Umbilical cord (tissue), 1 donor: ENCODE measurements at regions not wholly inside any gene's neighbourhood (a gene's known extent, or its start where the extent isn't known, plus 50 kb on each side); places are given as distances from the start of the nearest gene placed in this dataset.

ENCODE experiments used
- DNase-seq: peaks from one replicate; pipeline ENCODE4 v3.0.0-alpha.2; 2015; ENCODE audit warnings: low spot score

DNA sequence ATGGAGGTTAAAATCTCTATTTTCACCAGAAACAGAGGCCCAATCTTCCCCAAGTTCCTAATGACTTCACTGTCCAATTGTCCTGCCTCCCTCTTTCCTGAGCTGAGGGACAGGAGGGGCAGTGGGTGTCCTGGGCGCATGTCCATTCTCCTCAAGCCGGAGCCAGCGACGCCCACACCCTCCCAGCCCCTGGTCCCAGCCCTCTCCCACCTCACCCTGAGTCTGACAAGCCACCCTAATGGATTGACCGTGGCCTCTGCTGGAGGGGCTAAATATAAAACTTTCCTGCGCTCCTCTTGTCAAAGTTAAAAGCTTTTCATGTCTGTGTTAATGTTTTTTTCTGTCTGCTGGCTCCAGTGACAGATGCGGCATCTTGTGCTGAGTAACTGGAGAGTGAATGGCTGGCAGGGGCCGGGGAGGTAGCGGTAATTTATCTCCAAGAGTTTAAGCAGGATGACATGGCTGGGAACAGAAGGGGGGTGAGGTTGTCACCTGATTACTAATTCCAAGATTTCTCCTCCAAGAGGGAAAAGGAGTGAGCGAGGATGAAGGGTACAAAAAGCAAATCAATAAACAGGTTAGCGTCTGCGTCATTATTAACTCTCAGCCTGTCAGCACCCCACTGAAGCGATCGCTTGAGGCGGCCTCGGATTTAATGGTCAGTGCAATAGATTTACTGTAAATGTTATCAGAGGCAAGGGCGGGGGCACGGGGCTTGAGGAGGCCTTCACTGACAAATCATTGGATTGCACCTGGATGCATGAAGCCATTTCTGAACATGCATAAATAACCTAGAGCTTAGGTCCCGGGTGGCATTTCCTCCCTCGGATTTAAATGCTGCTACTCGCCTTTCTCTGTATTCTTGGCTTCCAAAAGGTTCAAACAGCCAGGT is 118.1 kb upstream of the MAFB start:
- DNase-seq, result no peak

DNA sequence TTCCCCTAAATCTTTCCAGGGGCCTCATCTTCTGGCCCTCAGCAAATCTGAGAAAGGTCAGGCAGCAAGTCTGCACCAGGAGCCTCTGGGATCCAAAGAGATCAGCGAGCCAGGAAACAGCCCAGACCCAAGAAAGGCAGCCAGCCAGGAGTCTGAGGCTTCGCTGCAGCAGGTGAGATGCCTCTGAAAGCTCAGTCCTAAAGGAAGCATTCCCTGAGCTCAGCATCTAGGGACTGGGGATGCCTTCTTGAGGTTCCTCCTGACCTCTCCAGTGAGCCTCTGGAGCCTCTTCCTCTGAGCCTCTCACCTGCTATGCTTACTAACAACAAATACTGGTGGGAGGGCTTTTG is 118.8 kb upstream of the MAFB start:
- DNase-seq, result no peak

DNA sequence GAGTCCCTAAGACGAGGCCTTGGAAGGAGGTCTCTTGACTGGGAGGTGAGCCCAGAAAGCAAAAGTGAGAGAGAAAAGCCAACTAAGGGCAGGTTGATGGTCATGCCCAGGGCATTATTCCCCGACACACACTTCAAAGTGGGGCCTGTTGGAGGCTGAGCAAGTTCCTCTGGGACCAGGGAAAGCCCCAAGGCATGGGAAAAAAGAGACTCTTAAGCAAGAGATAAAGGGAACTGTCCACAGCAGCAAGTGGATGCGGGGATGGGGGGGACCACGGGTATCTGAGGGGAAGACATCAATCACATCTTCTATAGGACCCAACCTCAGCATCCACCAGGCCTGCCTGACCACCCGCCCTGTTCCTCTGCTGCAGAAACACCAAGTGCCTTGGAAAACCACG is 119.9 kb upstream of the MAFB start:
- no peak for DNase-seq

DNA sequence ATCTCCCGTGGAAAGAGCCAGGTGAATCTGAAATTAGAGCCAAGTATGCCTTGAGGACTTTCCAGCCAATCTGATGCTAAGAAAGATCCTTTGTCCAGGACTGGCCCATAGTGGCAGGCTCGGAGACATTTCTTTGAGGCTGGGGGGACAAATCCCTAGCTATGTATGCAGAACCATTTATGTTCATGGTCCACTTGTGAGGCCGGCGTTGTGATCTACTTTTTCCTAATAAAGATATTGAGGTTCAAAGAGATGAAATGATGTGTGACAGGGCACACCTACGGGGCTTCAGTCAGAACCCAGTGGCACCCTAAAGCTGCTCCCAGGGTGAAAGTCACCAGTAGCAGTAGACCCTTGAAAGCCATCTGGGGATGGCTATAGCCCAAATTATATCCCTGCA is 120.3 kb upstream of the MAFB start:
- no peak for DNase-seq

DNA sequence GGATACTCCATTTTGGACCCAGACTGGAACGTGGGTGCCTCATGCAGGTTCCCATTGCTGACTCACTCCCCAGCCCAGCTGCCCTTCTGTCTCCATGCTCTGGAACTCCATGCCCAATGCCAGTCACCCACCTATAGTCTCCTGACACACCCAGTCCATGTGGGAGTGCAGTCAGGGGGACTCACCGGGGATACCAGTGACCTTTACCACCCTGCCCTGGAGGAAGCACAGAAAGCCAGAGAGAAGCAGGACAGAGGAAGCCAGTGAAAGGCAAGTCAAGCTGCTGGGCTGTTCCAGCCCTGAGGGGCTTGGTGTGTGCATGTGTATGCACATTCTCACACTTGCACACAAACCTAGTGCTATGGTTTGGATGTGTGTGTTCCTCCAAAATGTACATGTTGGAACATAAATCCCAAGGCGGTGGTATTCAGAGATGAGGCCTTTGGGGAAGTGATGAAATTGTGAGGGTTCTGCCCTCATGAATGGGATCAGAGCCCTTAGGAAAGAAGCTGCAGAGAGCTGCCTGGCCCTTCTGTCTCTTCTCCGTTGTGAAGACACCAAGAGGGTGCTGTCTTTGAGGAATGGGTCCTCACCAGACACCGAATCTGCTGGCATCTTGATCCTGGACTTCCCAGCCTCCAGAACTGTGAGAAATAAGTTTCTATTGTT is 121.4 kb upstream of the MAFB start:
- no peak for DNase-seq

DNA sequence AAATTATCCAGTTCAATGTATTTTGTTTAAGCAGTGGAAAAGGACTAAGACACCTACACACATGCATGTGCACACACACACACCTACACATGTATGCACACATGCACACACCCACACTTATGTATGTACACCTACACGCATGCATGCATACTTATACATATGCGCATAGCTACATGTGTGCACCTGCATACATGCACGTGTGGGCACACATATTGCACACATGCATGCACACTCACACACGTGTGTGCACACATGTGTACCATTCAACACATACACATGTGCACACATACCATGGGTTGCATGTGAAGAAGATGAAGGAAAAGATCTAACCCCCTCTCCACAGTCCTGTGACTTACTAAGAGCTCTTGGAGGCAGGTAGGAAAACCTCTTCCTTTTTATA is 122.0 kb upstream of the MAFB start:
- DNase-seq, result no peak

DNA sequence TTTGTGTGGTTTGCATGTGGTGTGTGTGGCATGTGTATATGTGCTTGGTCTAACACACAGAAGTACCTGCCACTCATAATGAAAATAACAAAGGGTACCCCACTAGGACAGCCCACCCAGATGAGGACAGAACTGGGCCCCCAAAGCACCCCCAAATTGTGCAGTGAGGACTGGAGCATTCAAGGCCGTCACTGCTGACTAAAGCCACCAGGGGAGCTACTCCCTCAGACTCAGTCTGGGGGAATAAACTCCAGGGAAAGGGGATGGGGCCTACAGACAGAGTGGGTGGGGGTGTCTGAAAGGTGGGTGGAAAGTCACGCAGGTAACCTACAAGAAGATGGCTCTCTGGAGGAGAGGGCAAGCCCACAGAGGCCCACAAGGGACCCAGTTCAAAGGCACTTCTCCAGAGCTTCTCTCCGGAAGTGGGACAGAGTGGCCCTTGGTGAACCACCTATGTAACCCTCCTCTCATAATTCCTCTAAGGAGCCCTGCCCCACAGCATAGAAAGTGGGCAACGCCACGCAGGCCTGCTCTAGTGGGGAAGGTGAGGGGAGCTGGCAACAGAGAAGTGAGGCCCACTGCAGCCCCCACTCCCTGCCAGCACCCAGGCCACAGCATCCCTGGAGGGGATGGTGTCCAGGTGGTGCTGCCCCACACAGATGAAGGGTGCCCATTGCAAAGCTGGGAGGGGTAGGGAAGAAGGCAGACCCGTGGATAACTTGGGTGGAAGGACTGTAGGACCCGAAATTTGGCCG is 122.8 kb upstream of the MAFB start:
- no peak for DNase-seq

DNA sequence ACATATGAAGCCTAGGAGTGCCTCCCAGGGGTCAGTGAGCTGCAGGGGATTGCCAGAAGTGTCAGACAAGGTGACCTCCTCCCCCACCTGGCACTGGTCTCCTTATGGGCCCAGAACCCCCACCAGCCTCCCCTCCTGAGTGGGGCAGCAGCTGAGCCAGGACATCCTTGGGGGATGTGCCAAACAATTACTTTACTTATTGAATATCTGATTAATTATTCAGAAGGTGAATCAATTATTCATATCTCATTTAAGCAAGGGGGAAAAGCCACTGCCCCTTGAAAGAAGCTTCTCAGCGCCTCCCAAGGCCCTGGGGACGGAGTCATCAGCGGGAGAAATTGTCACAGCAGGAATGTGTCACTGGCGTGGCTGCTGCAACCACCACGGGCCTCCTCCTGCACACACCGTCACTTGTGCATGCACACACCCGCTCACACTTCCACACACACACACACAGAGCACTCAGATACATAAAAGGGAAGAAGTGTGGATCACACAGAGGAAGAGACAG is 123.4 kb upstream of the MAFB start:
- DNase-seq, result no peak

DNA sequence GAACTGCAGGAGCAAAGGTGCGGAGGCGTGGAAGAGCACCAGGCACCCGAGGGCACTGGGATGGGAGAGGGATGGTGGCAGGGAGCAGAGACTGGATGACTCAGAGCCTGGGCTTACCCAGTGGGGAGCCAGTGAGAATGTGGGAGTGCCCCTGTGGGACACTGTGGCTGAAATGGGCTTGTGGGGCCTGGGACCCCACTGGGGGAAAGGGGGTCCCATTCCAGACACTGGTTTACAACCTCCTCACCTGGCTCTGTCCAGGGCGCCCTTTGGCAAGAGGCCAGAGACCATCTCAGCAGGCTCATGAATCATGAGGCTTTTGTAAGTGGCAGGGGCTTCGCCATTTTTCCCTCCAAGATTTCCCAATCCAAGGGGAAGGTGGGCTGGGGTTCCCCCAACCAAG is 124.0 kb upstream of the MAFB start:
- no peak for DNase-seq

DNA sequence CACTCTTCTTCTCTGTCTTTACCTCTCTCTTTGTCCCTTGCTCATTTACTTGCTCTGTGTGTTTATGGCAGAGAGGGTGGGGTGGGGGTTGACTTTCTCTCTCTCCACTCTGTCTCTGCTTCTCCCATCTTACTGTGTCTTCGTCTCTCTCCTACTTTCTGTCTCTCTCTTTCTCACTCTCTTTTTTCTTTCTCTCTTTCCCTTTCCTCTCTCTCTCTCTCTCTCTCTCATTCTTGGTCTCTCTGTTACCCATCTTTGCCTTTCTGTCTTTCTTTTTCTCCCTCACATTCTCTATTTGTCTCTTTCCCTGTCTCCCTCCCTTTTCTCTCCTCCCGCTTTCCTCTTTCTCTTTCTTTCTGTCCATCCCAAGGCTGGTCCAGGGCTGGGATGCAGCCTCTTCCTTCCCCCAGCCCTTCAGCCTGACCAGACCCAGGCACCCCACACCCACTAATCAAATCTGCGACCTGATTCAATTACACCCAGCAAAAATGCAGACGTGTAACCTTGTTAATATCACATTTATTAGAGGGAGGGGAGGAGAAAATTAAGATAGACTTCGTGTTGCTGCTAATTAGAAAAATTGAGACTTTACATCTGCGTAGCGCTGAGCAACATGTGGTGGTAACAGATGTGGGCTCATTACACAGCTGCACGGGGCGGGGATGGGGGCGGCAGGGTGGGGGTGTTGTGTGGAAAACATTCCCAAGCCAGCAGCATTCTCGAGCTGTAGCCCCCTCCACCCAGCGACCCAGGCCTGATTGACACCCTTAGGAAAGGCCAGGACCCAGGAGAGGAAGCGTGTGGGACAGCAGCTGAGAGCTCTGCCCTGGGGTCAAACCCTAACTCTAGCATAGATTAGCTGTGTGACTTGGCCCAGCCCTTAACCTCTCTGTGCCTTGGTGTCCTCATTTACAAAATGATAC is 124.9 kb upstream of the MAFB start:
- DNase-seq, result no peak

DNA sequence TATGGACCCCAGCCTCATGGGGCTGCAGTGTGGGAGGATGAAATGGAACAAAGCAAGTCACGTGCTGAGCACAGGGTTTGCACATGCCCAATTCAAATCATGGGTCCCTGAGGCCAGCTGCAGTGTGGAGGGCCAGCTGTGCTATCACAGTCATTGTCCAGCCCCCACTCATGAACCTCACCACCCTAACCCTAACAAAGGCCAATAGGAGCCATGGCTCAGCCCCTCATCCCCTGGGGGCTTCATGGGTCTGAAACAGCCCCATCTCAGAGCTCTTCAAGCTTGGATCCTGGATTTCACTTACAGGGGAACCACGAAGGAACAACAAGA is 125.6 kb upstream of the MAFB start:
- DNase-seq, result no peak

DNA sequence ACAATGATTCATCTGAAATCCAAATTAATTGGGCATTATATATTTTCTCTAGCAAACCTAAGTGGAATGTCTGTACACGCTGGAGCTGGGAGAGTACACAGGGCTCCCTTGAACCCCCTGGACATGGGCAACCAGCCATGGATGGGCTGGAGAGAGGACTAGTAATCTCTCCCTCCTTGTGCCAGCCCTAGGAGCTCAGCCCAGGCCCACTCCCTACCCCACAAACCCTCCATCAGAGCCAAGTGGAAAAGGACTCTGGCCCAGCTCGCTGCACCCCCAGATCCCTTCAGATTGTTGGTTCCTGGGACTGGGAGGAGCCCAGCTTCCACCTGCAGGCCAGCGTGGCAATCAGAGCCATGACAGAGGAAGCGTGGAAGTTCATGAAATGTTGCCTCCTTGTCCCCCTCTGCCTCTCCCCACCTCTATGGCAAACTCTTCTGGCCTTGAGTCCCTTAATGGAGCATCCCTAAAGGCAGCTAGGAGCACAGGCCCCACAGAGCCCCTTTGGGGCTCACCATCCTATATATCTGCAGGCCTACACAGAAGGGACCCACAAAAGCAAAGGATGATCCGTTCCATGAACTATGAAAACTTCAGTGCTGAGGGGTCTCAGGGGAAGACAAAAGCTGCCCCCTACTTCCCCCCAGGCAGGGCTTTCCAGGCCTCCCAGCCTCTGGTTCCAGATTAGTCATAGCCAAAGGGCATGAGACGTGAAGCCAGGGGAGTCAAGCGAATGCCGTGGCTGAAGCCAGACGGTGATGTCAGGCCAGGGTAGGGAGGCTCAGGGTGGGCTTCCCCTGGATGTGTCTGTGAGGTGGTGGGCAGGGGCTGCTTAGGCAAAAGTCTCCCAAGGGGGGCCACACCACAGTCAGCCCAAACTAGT is 126.4 kb upstream of the MAFB start:
- DNase-seq, result no peak

DNA sequence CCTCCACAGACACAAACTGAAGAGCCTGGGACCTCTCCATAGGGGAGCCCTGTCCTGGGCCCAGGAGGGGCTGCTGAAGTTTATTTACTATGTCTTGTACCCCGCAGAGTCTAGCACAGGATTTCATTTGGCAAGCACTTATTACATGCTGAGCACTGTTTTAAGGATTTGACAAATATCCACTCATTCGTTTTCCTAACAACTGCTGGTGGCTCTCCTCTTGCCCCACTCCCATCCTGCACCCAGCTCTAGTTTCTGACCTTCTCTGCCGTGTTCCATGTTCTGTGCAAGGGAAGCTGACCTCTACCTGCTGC is 127.0 kb upstream of the MAFB start:
- no peak for DNase-seq

DNA sequence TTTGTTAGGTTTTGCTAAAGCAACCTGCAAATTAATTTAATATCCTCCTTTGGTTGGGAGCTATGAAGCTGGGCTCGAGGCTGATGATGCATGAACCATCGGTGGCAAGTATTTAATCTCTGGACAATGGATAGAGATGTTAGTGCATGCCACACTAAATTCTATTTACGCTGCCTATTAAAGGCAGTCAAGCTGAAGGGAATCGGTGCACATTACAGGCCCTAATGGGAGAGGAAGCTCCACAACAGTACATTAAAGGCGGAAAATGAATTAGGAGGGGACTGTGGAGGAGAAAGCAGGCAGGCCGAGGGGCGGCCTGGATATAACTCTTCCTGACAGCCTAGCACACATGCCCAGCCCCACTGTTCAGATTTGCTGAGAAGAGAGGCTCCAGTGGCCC is 132.4 kb upstream of the MAFB start:
- DNase-seq, result no peak

DNA sequence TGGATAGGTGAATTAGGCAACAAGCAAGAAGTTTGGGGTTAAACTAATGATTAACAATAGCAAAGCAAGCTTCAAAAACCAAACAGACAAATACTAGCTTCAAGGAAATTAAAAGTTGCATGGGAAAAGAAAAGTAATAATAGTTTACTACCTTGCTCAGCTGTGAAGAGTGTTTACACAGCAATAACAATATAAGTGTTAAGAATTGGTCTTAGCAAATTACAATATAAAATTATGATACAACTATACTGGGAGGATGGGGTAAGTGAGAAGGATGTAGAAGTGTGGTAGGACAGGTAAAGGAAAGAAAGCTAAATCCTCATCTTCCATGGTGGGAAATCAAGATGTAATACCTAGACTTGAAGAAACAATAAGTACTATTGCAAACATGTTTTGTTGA is 137.7 kb upstream of the MAFB start:
- DNase-seq, result no peak

DNA sequence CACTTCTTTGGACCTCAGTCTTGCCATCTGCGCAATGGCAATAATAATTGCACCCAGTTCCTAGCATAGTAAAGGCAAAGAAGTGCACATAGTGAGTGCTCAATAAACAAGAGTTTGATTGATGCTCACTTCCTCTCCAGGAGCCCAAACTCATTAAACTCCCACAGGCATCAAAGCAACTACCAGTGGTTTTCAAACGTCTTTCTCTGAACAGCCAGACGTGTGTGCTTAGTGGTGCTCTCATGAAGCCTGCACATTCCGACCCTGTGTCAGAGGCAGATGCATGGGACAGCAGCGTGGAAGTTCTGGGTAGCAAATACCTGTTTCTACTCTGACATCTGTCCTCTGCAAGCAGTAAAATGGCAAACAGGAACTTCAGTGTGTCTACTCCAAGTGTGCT is 146.3 kb upstream of the MAFB start:
- DNase-seq, result no peak

DNA sequence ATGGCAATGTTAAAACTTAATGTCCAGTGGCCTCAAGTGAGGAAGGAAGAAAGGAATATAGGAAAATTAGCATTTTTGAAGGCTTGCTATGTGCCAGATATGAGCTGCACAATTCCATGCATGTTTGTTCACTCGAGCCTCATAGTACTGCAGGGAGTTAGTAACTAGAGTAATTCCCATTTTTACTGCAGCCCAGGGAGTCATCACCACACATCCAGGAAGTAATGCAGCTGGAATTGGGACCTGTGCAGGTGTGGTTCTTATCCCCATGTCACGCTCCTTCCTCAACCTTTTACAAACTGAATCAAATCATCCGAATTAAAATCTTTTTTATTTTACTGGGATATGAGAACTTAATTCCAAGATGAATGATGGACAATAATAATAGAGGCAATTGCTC is 149.5 kb upstream of the MAFB start:
- DNase-seq, result no peak

DNA sequence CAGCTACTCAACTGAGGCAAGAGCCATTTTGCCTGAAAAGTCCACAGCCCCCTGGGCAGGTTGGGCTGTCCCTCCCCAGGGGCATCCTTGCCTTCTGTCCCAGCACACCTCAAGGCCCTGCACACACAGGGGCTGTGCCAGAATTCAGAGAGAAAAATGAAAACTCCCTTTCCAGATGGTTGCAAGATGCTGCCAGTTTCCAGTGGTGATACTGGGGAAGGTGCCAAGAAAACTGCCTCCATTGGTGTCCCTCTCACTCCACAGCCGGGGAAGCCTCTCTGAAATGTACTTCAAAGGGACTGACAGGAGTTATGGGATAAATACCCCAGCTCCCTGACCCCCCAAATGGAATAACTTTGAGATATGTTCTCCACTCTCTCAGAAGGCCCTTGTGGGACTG is 154.2 kb upstream of the MAFB start:
- DNase-seq, result no peak

DNA sequence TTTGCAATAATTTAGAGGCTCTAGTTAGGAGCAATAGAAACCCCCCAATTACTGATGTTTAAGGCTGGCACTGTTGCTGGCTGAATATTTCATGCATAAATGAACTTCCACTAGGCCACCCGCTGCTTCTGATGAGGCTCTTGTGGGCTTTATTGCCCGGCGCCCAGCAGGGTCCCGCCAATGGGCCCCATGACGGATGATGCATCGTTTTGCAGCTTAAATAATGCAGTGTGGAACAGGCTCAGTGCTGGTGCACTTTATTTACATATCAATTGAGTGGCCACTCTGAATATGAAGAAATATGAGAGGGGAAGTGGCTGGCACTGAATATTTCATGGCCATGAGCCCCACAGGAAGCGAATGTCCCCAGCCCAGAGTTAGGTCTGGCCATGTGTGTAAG is 155.3 kb upstream of the MAFB start:
- no peak for DNase-seq

DNA sequence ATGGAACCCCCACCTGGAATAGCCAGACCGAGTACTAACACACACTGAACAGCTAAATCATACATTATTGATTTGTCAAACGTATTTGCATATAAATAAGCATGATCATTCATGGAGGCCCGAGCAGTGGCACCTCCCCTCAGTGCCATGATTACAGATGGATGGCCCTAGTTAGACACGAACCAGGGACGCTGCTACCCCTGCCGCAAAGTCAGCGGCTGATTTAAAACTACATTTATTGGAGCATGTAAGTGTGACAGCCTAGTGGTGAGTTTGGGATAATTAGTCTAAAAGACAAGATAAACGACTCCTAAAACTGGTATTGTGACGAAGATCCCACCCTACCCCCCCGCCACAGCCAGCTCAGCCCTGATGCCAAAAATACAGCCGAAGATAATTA is 159.1 kb upstream of the MAFB start:
- no peak for DNase-seq

DNA sequence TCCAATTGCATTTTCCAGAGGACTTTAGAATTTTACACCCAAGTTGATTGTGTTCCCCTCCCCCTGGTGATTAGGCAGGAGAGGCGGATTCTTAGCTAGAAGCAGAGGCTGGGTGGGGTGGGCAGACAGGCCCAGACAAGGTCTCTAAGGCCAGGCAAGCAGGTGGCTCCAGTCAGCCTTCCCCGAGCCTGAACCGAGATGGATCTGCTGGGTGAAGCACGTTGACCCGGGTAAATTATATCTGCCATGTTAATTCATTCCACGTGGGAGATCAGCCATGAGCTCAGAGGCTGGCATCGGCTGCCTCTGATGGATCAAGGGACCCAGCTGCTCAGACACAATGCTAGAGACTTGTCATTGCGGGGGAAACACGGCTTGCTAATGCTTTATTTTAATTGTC is 159.5 kb upstream of the MAFB start:
- no peak for DNase-seq
